ENCODE measurements at regions not wholly inside any gene's neighbourhood (a gene's known extent, or its start where the extent isn't known, plus 50 kb on each side); places are given as distances from the start of the nearest gene placed in this dataset.
"Not testable (repeated sequence)": the region's sequence is repeated elsewhere in the genome, so short reads cannot be mapped to it uniquely, and the experiment has no call there.

- not testable (repeated sequence) for TF ChIP-seq POLR2A, CTCF (IDR thresholded peaks at IDR 0.05)
These were observed 181.3 kb upstream of the NBPF12 start for GRCh38 chr1:146756858-146757257.
